Bronchial epithelial cell (primary cell): ENCODE measurements at regions not wholly inside any gene's neighbourhood (a gene's known extent, or its start where the extent isn't known, plus 50 kb on each side); places are given as distances from the start of the nearest gene placed in this dataset.

Experiments
- DNase-seq: peaks from one replicate; pipeline ENCODE4 v3.0.0-alpha.2; 2010; ENCODE audit warnings: low read depth
- FAIRE-seq: peaks from 2 replicates; lab custom pipeline; 2011; peaks lifted over from hg19 to GRCh38; lab: Jason Lieb, UNC
- H3K27me3 ChIP-seq: 2 replicates; pipeline ENCODE4 v1.5.1; 2011; ENCODE audit warnings: low read length; ENCODE audit not compliant: control insufficient read depth, insufficient read depth
- H3K36me3 ChIP-seq: 2 replicates; pipeline ENCODE4 v1.5.1; 2011; ENCODE audit warnings: low read length; ENCODE audit not compliant: control insufficient read depth, insufficient read depth
- H3K4me3 ChIP-seq: 2 replicates; pipeline ENCODE4 v1.5.1; 2011; ENCODE audit warnings: mild to moderate bottlenecking, low read depth, low read length, control low read depth
- CTCF ChIP-seq: IDR thresholded peaks from 2 replicates; pipeline ENCODE4 v1.5.1; 2011; ENCODE audit warnings: mild to moderate bottlenecking, moderate library complexity, low read length, control low read depth, inconsistent platforms; ENCODE audit not compliant: insufficient read depth, severe bottlenecking

GRCh38 chr5:21212026-21212425 lies 1224.0 kb upstream of the CDH18 start:
- no peak overlapping the region for H3K4me3 ChIP-seq
- no peaks in the 10 kb centered on the region for H3K27me3 ChIP-seq
- no peak for TF ChIP-seq CTCF
- no peak for DNase-seq
- no peak for FAIRE-seq
- H3K36me3 ChIP-seq: no peaks in the 10 kb centered on the region

- no peak for DNase-seq
- H3K4me3 ChIP-seq: no peak overlapping the region
- FAIRE-seq: no peak
- H3K27me3 ChIP-seq: no peaks in the 10 kb centered on the region
- no peaks in the 10 kb centered on the region for H3K36me3 ChIP-seq
- no peak for TF ChIP-seq CTCF
Measured at GRCh38 chr5:21209409-21209808, 1221.4 kb upstream of the CDH18 start.

- no peak for TF ChIP-seq CTCF
Measured at GRCh38 chr5:21199087-21199486, 1211.1 kb upstream of the CDH18 start.

GRCh38 chr5:21195145-21195544 lies 1207.1 kb upstream of the CDH18 start:
- DNase-seq: peak; percentile 46
- no peak overlapping the region for H3K4me3 ChIP-seq
- H3K36me3 ChIP-seq: no peaks in the 10 kb centered on the region
- no peak for TF ChIP-seq CTCF
- H3K27me3 ChIP-seq: no peaks in the 10 kb centered on the region
- no peak for FAIRE-seq

More at GRCh38 chr5:21199087-21199486, 1211.1 kb upstream of the CDH18 start:
- Histone ChIP-seq H3K36me3 (no peaks in the 10 kb centered on the region), H3K27me3 (no peaks in the 10 kb centered on the region), H3K4me3 (no peak overlapping the region)
- DNase-seq (no peak), FAIRE-seq (no peak)

GRCh38 chr5:21185536-21185935 lies 1197.5 kb upstream of the CDH18 start:
- TF ChIP-seq CTCF: no peak
- Histone ChIP-seq H3K4me3 (no peak overlapping the region), H3K27me3 (no peaks in the 10 kb centered on the region), H3K36me3 (no peaks in the 10 kb centered on the region)
- DNase-seq (no peak), FAIRE-seq (no peak)

GRCh38 chr5:21184581-21184980 lies 1196.6 kb upstream of the CDH18 start:
- no peak for TF ChIP-seq CTCF
- no peaks in the 10 kb centered on the region for H3K27me3 ChIP-seq
- H3K36me3 ChIP-seq: no peaks in the 10 kb centered on the region
- DNase-seq: no peak
- no peak for FAIRE-seq
- no peak overlapping the region for H3K4me3 ChIP-seq
